ENCODE measurements at regions not wholly inside any gene's neighbourhood (a gene's known extent, or its start where the extent isn't known, plus 50 kb on each side); places are given as distances from the start of the nearest gene placed in this dataset.

DNA sequence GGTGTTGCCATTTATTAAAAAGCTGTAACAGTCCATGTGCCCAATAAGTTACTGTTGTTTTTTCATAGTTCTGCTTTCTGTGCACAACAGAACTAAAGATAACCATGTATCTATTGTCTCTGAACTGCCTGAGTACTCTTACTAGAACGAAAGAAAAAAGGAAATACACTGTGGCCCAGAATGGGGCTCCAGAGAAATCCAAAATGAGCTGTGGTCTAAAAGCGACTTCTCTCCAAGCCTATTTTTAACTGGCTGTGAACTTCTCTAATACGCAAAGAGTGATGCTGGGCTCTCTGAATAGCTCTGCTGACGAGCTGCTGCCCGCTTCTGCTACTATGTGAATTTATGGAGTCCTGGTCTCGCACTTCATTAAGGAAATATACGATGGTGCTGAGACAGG is 56.2 kb upstream of the LPP start:
- no peaks in the 10 kb centered on the region for H3K4me1 Mint-ChIP-seq (ENCODE audit: low read depth, unreplicated experiment)
- TF ChIP-seq, protein P1, sequence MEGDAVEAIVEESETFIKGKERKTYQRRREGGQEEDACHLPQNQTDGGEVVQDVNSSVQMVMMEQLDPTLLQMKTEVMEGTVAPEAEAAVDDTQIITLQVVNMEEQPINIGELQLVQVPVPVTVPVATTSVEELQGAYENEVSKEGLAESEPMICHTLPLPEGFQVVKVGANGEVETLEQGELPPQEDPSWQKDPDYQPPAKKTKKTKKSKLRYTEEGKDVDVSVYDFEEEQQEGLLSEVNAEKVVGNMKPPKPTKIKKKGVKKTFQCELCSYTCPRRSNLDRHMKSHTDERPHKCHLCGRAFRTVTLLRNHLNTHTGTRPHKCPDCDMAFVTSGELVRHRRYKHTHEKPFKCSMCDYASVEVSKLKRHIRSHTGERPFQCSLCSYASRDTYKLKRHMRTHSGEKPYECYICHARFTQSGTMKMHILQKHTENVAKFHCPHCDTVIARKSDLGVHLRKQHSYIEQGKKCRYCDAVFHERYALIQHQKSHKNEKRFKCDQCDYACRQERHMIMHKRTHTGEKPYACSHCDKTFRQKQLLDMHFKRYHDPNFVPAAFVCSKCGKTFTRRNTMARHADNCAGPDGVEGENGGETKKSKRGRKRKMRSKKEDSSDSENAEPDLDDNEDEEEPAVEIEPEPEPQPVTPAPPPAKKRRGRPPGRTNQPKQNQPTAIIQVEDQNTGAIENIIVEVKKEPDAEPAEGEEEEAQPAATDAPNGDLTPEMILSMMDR (IDR thresholded peaks at IDR 0.05; ENCODE audit: partially characterized antibody, unreplicated experiment), result no peak
- H3K36me3 Mint-ChIP-seq (ENCODE audit: unreplicated experiment), result no peaks in the 10 kb centered on the region
- peaks cover 2% of the 10 kb centered on the region for H3K9me3 Mint-ChIP-seq (ENCODE audit: unreplicated experiment)
- no peaks in the 10 kb centered on the region for H3K27me3 Mint-ChIP-seq (ENCODE audit: unreplicated experiment)
- no peak overlapping the region for H3K27ac Mint-ChIP-seq (ENCODE audit: unreplicated experiment)
- no peak for DNase-seq
- no peak overlapping the region for H3K4me3 Mint-ChIP-seq (ENCODE audit: unreplicated experiment)

DNA sequence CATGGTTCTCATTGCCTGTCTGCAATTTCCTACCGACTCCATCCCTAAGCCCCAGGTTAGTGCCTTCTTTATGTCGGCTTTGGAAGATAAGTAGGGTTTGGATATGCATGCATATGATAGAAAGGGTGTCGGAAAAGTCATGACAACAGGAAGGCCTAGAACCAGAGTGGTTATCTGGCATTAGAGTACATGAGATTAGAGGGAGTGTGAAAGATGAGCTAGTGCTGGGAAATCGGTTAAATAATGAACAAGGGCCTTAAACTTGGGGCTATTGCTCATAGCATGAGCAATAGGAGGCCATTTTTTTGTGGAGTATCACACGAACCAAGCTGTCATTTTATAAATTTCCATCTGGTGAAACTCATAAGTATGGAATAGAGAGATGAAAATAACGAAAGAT is 54.0 kb upstream of the LPP start:
- no peaks in the 10 kb centered on the region for H3K36me3 Mint-ChIP-seq (ENCODE audit: unreplicated experiment)
- no peaks in the 10 kb centered on the region for H3K4me1 Mint-ChIP-seq (ENCODE audit: low read depth, unreplicated experiment)
- no peak overlapping the region for H3K4me3 Mint-ChIP-seq (ENCODE audit: unreplicated experiment)
- H3K27ac Mint-ChIP-seq (ENCODE audit: unreplicated experiment), result no peak overlapping the region
- TF ChIP-seq, protein P1 (IDR thresholded peaks at IDR 0.05; ENCODE audit: partially characterized antibody, unreplicated experiment), result no peak
- peaks cover 2% of the 10 kb centered on the region for H3K9me3 Mint-ChIP-seq (ENCODE audit: unreplicated experiment)
- H3K27me3 Mint-ChIP-seq (ENCODE audit: unreplicated experiment), result no peaks in the 10 kb centered on the region
- no peak for DNase-seq

DNA sequence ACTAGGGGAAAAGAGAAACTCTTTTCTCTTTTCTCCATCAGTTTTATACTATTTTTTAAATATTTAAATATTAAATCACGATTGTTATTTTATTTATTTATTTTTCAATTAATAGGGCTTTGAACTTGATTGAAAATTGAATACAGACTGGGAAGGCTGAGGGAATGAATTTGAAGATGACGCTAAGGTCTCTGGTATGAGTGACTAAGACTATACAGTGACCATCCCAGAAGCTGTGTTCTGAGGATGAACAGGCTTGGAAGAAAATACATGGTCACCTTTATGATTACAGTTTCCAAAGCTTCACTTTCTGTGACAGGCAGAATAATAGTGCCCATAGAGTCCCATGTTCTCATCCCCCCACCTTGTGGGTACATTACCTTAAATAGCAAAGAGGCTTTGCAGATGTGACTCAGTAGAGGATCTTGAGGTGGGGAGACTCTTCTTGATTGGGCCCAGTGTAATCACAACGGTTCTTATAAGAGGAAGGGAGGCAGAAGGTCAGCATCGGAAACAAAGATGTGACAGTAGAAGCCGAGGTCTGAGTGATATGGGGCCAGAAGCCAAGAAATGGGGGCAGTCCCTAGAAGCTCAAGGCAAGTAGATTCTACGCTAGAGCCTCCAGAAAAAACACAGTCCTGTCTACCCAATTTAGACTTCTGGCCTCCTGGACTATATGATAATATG is 51.0 kb upstream of the LPP start:
- peaks cover 2% of the 10 kb centered on the region for H3K4me1 Mint-ChIP-seq (ENCODE audit: low read depth, unreplicated experiment)

DNA sequence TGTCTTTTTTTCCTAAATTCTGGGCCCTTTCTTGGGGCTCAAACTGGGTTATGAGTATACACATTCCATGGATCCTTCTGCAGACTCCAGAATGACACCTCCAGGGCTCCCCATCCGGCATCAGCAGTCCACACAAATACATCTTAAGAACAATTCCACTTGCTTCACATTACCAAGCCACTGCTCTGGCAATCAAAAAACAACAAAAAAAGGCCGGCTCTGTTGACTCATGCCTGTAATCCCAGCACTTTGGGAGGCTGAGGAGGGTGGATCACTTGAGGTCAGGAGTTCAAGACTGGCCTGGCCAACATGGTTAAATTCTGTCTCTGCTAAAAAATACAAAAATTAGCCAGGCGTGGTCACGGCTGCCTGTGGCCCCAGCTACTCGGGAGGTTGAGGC is 49.9 kb upstream of the LPP start:
- no peak overlapping the region for H3K27ac Mint-ChIP-seq (ENCODE audit: unreplicated experiment)
- H3K4me3 Mint-ChIP-seq (ENCODE audit: unreplicated experiment), result no peak overlapping the region
- peaks cover 2% of the 10 kb centered on the region for H3K4me1 Mint-ChIP-seq (ENCODE audit: low read depth, unreplicated experiment)
- DNase-seq, result no peak
- H3K9me3 Mint-ChIP-seq (ENCODE audit: unreplicated experiment), result peaks cover 2% of the 10 kb centered on the region
- peaks cover 2% of the 10 kb centered on the region for H3K27me3 Mint-ChIP-seq (ENCODE audit: unreplicated experiment)
- TF ChIP-seq, protein P1 (IDR thresholded peaks at IDR 0.05; ENCODE audit: partially characterized antibody, unreplicated experiment), result no peak
- H3K36me3 Mint-ChIP-seq (ENCODE audit: unreplicated experiment), result no peaks in the 10 kb centered on the region

More for the DNA sequence above, 51.0 kb upstream of the LPP start:
- H3K27ac Mint-ChIP-seq (ENCODE audit: unreplicated experiment), result no peak overlapping the region
- no peak overlapping the region for H3K4me3 Mint-ChIP-seq (ENCODE audit: unreplicated experiment)
- TF ChIP-seq, protein P1 (IDR thresholded peaks at IDR 0.05; ENCODE audit: partially characterized antibody, unreplicated experiment), result no peak
- peaks cover 2% of the 10 kb centered on the region for H3K27me3 Mint-ChIP-seq (ENCODE audit: unreplicated experiment)
- no peak for DNase-seq
- H3K36me3 Mint-ChIP-seq (ENCODE audit: unreplicated experiment), result no peaks in the 10 kb centered on the region
- peaks cover 2% of the 10 kb centered on the region for H3K9me3 Mint-ChIP-seq (ENCODE audit: unreplicated experiment)

All from glutamatergic neuron (in vitro differentiated cells).